DMS79 (cell line): ENCODE measurements at regions not wholly inside any gene's neighbourhood (a gene's known extent, or its start where the extent isn't known, plus 50 kb on each side); places are given as distances from the start of the nearest gene placed in this dataset.
A peak's percentile ranks its signal among the peaks of the same experiment; 100 is the strongest.
"Not testable (repeated sequence)": the region's sequence is repeated elsewhere in the genome, so short reads cannot be mapped to it uniquely, and the experiment has no call there.

ENCODE experiments used
- DNase-seq: peaks from one replicate; lab custom pipeline; 2025; lab: John Stamatoyannopoulos, UW

DNA sequence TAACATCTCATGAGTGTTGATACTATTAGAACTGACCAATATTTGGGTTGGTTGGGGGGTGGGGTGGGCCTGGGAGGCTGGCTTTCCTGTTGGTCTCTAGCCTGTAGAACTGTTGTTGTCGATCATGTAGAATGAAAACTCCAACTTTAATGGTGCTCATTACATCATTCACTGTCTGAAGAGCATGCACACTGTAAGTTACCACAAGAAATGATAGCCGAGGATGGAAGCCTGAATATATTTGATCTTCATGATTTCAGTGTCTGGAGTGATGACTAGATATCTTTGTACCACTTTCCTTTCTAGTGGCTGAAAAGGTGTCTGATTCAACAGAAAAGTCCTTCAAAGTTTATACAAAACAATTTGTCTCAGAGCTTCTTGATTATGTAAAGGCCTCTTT, 123.6 kb downstream of the XCL2 start:
- DNase-seq: no peak

GRCh38 chr1:168419736-168420135, 124.1 kb downstream of the XCL2 start:
- DNase-seq: no peak

- no peak for DNase-seq
These were observed 127.6 kb downstream of the XCL2 start for GRCh38 chr1:168416220-168416619.

DNA sequence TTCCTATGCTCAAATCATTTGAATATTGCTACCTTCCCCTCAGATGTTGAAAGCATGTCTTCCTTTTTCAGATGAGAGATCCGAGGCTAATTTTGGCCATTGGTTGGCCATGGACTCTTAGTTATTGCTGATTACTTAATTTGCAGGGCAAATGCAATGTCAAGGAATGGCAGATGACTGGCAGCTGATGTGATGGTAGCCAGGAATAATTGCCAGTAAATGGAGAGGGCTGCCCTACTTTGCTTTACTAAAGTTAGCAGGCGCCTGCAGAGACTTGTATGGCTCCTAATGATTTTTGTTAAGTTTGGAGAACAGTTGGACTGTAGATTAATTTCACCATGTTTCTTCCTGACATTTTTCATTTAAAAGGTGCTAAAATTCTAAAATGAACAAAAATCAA, 128.9 kb downstream of the XCL2 start:
- no peak for DNase-seq

GRCh38 chr1:168410464-168410863, 129.8 kb downstream of the TBX19 start:
- DNase-seq: no peak

DNA sequence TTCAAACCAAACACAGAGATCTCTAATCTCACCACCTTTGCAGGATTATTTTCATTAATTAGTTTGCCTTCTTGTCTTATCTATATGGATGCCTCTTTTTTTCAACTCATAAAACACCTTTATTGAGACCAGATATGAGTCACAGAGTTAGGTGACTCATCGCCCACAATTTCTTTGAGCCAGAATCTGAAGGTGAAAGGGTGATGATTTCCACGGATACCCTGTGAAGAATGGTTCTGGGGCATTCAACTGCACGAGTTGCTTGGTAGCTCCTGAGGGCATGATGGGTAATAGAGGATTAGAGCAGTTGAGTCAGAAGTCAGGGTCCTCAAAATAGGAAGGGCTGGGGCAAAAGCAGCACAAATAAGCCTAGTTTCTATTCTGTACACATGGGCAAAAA, 128.2 kb downstream of the TBX19 start:
- no peak for DNase-seq

DNA sequence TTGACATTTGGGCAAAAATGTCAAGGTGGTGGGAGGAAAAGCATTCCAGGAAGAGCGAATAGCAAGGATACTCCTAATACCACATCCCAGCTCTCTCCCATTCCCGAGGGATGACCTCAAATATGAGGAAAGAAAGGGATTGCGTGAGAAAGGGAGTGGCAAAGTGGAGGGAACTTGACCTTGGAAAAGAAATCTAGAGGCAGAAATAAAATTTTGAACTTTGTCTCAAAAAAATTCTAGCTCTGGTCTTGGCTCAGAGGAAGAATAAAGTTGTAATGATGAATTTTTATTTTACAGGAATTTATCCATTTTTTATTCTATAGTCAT, 127.8 kb downstream of the TBX19 start:
- no peak for DNase-seq

DNA sequence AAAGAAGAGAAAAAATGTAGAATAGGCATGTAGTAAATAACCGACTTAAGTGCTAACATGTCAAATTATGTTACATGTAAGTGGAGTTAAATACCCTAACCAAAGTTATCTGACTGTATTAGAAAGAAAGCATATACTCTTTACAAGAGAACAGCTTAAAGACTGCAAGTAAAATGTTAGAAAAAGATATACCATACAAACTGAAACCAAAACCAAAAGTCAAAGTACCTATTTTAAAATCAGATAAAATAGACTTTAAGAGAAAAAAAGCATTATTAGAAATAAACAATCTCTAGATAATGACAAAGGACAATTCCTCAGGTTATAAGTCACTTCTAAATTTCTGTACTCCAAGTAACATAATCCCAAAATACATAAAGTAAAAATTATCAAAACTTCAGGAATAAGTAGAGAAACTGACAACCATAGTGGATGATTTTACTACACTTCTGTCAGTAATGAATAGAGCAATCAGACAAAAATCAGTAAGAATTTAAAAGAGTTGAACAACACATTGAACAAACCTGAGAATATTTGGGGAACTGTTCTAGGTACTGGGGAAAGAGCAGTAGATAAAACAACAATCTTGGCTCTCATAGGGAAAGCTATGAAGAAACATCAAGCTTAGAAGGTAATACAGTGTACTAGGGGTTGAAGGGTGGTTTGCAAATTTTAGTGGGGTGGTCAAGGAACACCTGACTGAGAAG, 127.3 kb downstream of the TBX19 start:
- no peak for DNase-seq

DNA sequence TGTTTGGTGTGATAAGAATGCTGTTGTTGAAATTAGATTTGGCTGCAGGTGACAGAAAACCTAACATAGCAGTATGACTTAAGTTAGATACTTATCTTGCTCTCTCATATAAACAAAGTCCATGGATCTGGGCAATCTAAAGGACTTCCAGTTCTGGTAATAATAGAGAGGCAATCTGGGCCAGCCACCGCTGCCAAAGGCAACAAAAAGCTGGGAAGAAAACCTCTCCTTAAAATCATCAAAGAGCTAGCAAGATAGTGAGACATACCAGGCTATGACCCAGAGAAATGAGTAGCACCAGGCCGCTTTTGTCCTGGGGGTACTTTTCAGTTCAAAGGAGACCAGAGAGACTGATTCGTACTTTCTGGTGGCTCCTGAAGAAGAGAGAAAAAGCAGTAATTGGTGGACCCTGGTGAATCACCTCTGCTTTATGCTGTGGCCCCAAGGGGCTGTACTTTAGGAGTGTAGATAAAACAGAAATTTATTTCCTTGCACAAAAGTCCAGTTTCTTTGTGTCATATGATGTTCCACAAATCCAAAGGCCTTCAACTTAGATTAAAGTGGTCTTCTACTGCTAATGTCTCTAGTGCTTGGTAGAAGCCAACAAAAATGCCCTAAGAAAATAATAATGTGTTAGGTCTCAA, 125.4 kb downstream of the TBX19 start:
- DNase-seq: no peak

GRCh38 chr1:168403140-168403539, 122.5 kb downstream of the TBX19 start:
- DNase-seq: no peak

GRCh38 chr1:168402466-168402865, 121.8 kb downstream of the TBX19 start:
- DNase-seq: not testable (repeated sequence)

- DNase-seq: no peak
These were observed 120.7 kb downstream of the TBX19 start for GRCh38 chr1:168401341-168401740.

DNA sequence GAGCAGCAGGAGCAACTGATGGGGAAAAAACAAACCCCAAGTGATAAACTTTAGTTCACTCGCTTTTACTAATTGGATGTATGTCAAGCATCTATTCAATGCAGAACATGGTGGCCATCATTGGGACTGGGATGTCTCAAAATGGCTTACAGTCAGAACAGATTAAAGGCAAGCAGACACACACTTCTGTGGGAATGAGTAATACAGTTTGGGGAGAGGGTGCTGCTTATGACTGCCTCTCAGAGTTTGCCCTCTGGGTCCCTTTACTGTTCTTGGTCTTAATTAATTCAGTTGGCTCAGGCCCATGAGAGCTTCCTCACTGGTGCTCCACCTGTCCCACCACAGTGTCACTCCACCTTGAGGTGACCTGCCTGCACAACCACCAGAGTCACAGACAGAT, 119.5 kb downstream of the TBX19 start:
- DNase-seq: no peak

GRCh38 chr1:168397806-168398205, 117.1 kb downstream of the TBX19 start:
- DNase-seq: no peak

GRCh38 chr1:168396940-168397684, 116.4 kb downstream of the TBX19 start:
- peak; percentile 10 for DNase-seq

DNA sequence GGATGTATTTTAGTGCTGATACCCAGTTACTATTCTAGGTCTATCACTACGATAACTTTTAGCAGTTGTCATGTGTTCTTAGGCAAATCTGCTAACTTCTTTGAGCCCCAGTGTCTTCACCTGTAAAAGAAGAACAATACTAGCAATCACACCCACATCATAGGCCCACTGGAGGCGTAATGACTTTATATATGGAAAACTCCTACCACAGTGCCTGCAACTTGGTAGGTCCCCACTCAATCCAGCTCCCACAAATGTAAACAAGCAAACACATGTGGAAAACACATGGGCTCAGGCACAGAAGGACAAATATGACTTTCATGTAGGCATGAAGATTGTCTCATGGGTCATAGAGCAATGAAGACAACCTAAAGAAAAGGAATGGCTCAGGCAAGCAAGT, 115.8 kb downstream of the TBX19 start:
- no peak for DNase-seq

DNA sequence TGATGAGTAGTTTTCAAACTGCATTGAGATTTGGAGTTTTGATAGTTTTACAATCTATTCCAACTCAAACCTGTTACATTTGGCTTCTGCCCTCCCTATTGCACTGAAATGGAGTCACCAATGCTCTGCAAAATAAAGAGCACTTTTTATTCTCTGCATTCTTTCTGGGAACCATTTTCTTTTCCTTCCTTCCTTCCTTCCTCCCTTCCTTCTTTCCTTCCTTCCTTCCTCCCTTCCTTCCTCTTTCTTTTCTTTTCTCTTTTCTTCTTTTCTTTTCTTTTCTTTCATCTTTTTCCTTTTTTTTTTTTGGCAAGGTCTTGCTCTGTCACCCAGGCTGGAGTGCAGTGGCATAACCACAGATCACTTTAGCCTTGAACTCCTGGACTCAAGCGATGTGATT, 114.2 kb downstream of the TBX19 start:
- no peak for DNase-seq

- DNase-seq: no peak
These were observed 112.4 kb downstream of the TBX19 start for GRCh38 chr1:168392958-168393549.

DNA sequence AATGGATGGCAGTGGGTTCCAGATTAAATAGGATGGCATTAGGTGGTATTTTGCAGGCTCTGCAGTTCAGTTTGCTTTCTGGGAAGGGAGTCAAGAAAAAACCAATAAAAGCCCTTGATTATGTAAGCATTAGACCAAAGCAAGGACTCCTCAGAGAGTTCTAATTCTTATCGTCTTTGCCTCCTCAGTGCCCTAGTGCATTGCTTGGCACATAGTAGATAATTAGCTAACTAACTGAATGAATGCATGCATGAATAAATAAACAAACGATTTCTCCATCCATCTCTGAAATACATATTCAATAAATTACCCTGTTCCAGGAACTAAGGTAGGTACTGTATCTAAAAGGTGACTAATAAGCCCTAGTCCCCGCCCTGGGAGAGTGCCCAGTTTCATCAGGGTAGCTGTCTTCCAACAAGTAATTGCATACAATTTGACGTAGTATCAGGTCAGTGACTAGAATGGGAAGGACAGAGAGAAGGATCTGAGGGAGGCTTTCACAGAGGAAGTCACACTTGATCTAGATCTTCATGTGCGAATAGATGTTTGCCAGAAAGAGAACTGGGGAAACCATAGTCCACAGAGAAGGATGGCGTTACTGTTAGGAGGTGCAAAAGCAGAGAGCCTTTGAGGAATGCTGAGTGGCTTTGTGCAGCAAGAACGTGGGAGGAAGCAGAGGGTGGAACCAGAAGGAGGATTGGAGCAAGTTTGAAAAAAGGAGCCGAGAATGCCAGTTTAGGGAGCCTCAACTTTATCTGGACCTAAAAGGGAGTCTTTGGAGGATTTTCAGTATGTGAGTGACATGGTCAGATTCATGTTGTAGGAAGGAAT, 111.4 kb downstream of the TBX19 start:
- peak; percentile 7 for DNase-seq

GRCh38 chr1:168390271-168390670, 109.6 kb downstream of the TBX19 start:
- no peak for DNase-seq

DNA sequence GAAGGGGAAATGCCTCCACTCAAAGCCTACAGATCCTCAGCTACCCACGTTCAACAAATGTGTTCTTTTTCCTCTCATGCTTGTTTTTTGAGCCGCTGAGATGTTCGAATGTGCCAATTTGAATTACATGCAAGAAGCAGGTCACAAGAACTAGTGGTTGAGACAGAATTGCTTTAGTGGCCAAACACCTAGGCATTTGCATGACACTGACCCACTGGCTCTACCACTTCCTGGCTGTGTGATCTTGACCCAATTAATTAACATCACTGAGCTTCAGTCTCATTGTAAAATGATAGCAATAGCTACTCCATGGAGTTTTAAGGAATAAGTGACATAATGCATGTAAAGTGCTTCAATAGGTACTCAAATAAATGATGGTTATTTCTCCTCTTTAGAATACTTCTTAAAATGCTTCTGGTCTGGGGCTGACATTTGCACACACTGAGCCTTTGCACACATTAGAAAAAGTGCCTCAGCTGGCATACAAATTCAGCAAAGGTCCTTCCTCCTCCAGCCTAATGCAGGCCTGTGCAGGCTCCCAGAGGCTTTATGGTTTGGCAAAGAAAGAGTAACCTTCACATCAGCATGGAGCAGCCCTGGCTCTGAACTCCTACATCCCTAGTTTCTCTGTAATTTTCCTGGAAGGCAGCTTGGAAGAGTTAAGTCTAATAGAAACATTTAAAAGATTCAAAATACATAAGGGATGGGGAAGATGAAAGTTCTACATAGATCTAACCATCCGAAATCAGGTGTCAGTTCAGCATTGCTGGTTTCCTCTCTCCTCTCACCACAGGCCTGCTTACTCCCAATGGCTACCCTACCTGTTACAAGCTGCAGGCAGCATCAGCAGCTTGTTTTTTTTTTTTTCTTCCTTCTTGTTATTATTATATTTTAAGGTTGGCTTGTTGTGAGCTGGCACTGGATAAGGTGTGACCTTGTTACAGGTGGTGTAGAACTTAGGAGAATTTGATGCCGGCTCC, 107.4 kb downstream of the TBX19 start:
- no peak for DNase-seq
